Vagina (tissue), 2 donors: ENCODE measurements at regions not wholly inside any gene's neighbourhood (a gene's known extent, or its start where the extent isn't known, plus 50 kb on each side); places are given as distances from the start of the nearest gene placed in this dataset.

ENCODE experiments used
- CTCF ChIP-seq, 3 experiments: fragments of 450-650 bp in 2 of 3; fragments of 200-600 bp in 1 of 3; sonication (generic) in 1 of 3; IDR thresholded peaks; one replicate each; pipeline ENCODE4 v1.5.1; 2017 to 2019; ENCODE audit warnings: antibody characterized with exemption in 3 of 3, mild to moderate bottlenecking in 2 of 3, moderate library complexity in 2 of 3
- POLR2AphosphoS5 ChIP-seq, 2 donors: sonication (generic); formaldehyde crosslinking; IDR thresholded peaks; one replicate each; pipeline ENCODE4 v1.9.0; 2017; ENCODE audit warnings: antibody characterized with exemption in 2 of 2, mild to moderate bottlenecking in 2 of 2, low read depth in 1 of 2; ENCODE audit not compliant: insufficient read depth in 1 of 2

GRCh38 chr2:236776206-236776605, 206.6 kb downstream of the ACKR3 start:
- TF ChIP-seq POLR2AphosphoS5 (IDR thresholded peaks at IDR 0.05; ENCODE audit: insufficient read depth in 1 of 2, low read depth in 1 of 2): no peak
- no peak for TF ChIP-seq CTCF (IDR thresholded peaks at IDR 0.05)
